ENCODE measurements at regions not wholly inside any gene's neighbourhood (a gene's known extent, or its start where the extent isn't known, plus 50 kb on each side); places are given as distances from the start of the nearest gene placed in this dataset.
"Not testable (repeated sequence)": the region's sequence is repeated elsewhere in the genome, so short reads cannot be mapped to it uniquely, and the experiment has no call there.

- no peaks in the 10 kb centered on the region for H3K36me3 ChIP-seq (ENCODE audit: control insufficient read depth, insufficient read depth, low read length)
- H3K4me1 ChIP-seq (ENCODE audit: control insufficient read depth, insufficient read depth, low read length), result no peaks in the 10 kb centered on the region
- no peaks in the 10 kb centered on the region for H3K27me3 ChIP-seq (ENCODE audit: control insufficient read depth, insufficient read depth, low read length, poor library complexity, severe bottlenecking)
- no peak overlapping the region for H3K4me3 ChIP-seq (ENCODE audit: insufficient read depth, low read depth, low read length)
- WGBS, 2 experiments, result 89 to 95% methylated on average over 4 to 5 of the region's 5 CpGs
- no peak overlapping the region for H3K27ac ChIP-seq (ENCODE audit: insufficient read depth, low read depth, low read length, poor library complexity, severe bottlenecking)
- no peaks in the 10 kb centered on the region for H3K9me3 ChIP-seq (ENCODE audit: control insufficient read depth, low read length)
Measured at GRCh38 chr14:37711831-37712475, 116.5 kb downstream of the TTC6 start.

GRCh38 chr14:37712476-37712860 lies 117.0 kb downstream of the TTC6 start:
- not testable (repeated sequence) for H3K4me3 ChIP-seq (ENCODE audit: insufficient read depth, low read depth, low read length); H3K27me3 ChIP-seq (ENCODE audit: control insufficient read depth, insufficient read depth, low read length, poor library complexity, severe bottlenecking); H3K36me3 ChIP-seq (ENCODE audit: control insufficient read depth, insufficient read depth, low read length); H3K9me3 ChIP-seq (ENCODE audit: control insufficient read depth, low read length); H3K27ac ChIP-seq (ENCODE audit: insufficient read depth, low read depth, low read length, poor library complexity, severe bottlenecking); H3K4me1 ChIP-seq (ENCODE audit: control insufficient read depth, insufficient read depth, low read length)
- WGBS, 2 experiments, result 97 to 100% methylated on average over 3 of the region's 3 CpGs

GRCh38 chr14:37712976-37713431 lies 117.6 kb downstream of the TTC6 start:
- 92% methylated on average over 3 of the region's 3 CpGs for WGBS, 2 experiments
- Histone ChIP-seq H3K36me3 (ENCODE audit: control insufficient read depth, insufficient read depth, low read length) (no peaks in the 10 kb centered on the region), H3K4me1 (ENCODE audit: control insufficient read depth, insufficient read depth, low read length) (no peaks in the 10 kb centered on the region), H3K4me3 (ENCODE audit: insufficient read depth, low read depth, low read length) (no peak overlapping the region), H3K27ac (ENCODE audit: insufficient read depth, low read depth, low read length, poor library complexity, severe bottlenecking) (no peak overlapping the region), H3K9me3 (ENCODE audit: control insufficient read depth, low read length) (no peaks in the 10 kb centered on the region), H3K27me3 (ENCODE audit: control insufficient read depth, insufficient read depth, low read length, poor library complexity, severe bottlenecking) (no peaks in the 10 kb centered on the region)

GRCh38 chr14:37720131-37720530 lies 124.7 kb downstream of the TTC6 start:
- Histone ChIP-seq H3K9me3 (ENCODE audit: control insufficient read depth, low read length) (no peaks in the 10 kb centered on the region), H3K4me1 (ENCODE audit: control insufficient read depth, insufficient read depth, low read length) (no peaks in the 10 kb centered on the region), H3K27me3 (ENCODE audit: control insufficient read depth, insufficient read depth, low read length, poor library complexity, severe bottlenecking) (no peaks in the 10 kb centered on the region), H3K4me3 (ENCODE audit: insufficient read depth, low read depth, low read length) (no peak overlapping the region), H3K36me3 (ENCODE audit: control insufficient read depth, insufficient read depth, low read length) (no peaks in the 10 kb centered on the region), H3K27ac (ENCODE audit: insufficient read depth, low read depth, low read length, poor library complexity, severe bottlenecking) (no peak overlapping the region)
- 86% methylated on average over 1 of the region's 1 CpG; no CpG with 5 or more reads in 1 of the 2 experiments for WGBS, 2 experiments

DNA sequence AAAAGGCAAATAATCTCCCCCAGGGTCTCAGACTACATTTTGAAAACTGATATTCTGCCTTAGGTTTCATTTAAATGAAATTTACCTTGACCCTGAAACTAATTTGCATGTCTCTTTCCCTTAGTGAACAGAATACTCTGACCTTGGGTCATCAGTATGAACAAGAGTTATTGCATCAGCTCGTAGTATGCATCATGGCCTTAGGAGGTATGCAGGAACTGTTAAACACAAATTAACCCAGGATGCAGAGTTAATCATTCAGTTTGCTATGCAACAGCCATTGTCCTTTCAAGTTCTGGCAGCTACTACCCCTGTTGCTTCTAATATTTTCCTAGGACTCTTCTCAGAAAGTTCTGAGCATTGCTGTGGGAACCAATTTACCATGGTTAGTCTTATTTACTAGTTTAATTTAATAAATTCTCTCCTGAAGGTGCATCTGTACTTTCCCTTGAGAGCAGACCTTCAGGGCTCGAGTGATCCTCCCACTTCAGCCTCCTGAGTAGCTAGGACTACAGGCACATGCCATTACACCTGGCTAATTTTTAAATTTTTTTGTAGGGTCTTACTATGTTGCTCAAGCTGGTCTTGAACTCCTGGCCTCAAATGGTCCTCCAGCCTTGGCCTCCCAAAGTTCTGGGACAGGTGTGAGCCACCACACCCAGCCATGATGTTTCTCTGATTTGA lies 126.7 kb downstream of the TTC6 start:
- H3K9me3 ChIP-seq (ENCODE audit: control insufficient read depth, low read length), result no peaks in the 10 kb centered on the region
- H3K36me3 ChIP-seq (ENCODE audit: control insufficient read depth, insufficient read depth, low read length), result no peaks in the 10 kb centered on the region
- WGBS, 2 experiments, result 40 to 52% methylated on average over 2 of the region's 2 CpGs
- no peak overlapping the region for H3K27ac ChIP-seq (ENCODE audit: insufficient read depth, low read depth, low read length, poor library complexity, severe bottlenecking)
- no peaks in the 10 kb centered on the region for H3K4me1 ChIP-seq (ENCODE audit: control insufficient read depth, insufficient read depth, low read length)
- H3K4me3 ChIP-seq (ENCODE audit: insufficient read depth, low read depth, low read length), result no peak overlapping the region
- no peaks in the 10 kb centered on the region for H3K27me3 ChIP-seq (ENCODE audit: control insufficient read depth, insufficient read depth, low read length, poor library complexity, severe bottlenecking)

GRCh38 chr14:37723515-37723914 lies 128.1 kb downstream of the TTC6 start:
- Histone ChIP-seq H3K36me3 (ENCODE audit: control insufficient read depth, insufficient read depth, low read length) (no peaks in the 10 kb centered on the region), H3K4me1 (ENCODE audit: control insufficient read depth, insufficient read depth, low read length) (no peaks in the 10 kb centered on the region), H3K27ac (ENCODE audit: insufficient read depth, low read depth, low read length, poor library complexity, severe bottlenecking) (no peak overlapping the region), H3K9me3 (ENCODE audit: control insufficient read depth, low read length) (no peaks in the 10 kb centered on the region), H3K4me3 (ENCODE audit: insufficient read depth, low read depth, low read length) (no peak overlapping the region), H3K27me3 (ENCODE audit: control insufficient read depth, insufficient read depth, low read length, poor library complexity, severe bottlenecking) (no peaks in the 10 kb centered on the region)
- 100% methylated on average over 1 of the region's 4 CpGs; no CpG with 5 or more reads in 1 of the 2 experiments for WGBS, 2 experiments

GRCh38 chr14:37726708-37727107 lies 131.3 kb downstream of the TTC6 start:
- Histone ChIP-seq H3K27me3 (ENCODE audit: control insufficient read depth, insufficient read depth, low read length, poor library complexity, severe bottlenecking) (no peaks in the 10 kb centered on the region), H3K4me3 (ENCODE audit: insufficient read depth, low read depth, low read length) (no peak overlapping the region), H3K36me3 (ENCODE audit: control insufficient read depth, insufficient read depth, low read length) (no peaks in the 10 kb centered on the region), H3K4me1 (ENCODE audit: control insufficient read depth, insufficient read depth, low read length) (no peaks in the 10 kb centered on the region), H3K9me3 (ENCODE audit: control insufficient read depth, low read length) (no peaks in the 10 kb centered on the region), H3K27ac (ENCODE audit: insufficient read depth, low read depth, low read length, poor library complexity, severe bottlenecking) (no peak overlapping the region)

DNA sequence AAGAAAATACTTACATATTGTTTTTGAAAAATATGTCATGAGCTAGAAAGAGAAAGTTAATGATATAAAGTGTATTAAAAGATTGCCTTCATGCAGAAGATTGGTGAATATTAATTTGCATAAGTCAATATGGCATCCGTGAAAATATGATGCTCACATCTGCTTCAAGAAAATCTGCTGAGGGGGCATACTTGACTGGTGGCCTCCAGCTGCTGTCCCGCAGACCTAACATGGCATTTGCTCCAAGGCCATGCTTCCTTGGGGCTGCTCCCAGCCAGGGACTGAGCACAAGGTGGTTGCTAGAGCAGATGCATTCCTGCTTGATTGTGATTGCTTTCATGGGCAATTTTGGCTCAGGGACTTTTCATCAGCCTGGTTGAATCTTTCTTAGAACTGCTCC lies 133.8 kb downstream of the TTC6 start:
- H3K4me1 ChIP-seq (ENCODE audit: control insufficient read depth, insufficient read depth, low read length), result no peaks in the 10 kb centered on the region
- H3K36me3 ChIP-seq (ENCODE audit: control insufficient read depth, insufficient read depth, low read length), result no peaks in the 10 kb centered on the region
- 94 to 96% methylated on average over 2 of the region's 2 CpGs for WGBS, 2 experiments
- H3K27ac ChIP-seq (ENCODE audit: insufficient read depth, low read depth, low read length, poor library complexity, severe bottlenecking), result no peak overlapping the region
- H3K9me3 ChIP-seq (ENCODE audit: control insufficient read depth, low read length), result no peaks in the 10 kb centered on the region
- H3K4me3 ChIP-seq (ENCODE audit: insufficient read depth, low read depth, low read length), result no peak overlapping the region
- no peaks in the 10 kb centered on the region for H3K27me3 ChIP-seq (ENCODE audit: control insufficient read depth, insufficient read depth, low read length, poor library complexity, severe bottlenecking)

DNA sequence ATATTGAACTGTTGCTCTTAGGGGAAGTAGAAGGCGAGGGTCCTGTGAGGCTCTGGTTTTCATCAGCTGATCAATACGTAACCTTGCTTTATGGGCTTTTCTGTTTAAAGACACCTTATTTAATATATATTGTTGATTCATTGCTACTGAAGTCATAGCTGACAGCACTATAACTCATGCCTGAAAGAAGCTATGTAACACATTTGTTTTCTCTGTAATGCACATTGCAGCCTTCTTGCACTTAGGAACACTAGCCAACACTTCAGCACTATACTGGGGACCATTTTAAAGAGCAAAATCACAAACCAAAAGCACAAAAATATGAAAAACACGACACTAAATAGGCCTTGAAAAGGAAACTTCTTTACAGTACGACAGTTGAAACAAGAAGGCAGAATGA lies 135.7 kb downstream of the TTC6 start:
- Histone ChIP-seq H3K9me3 (ENCODE audit: control insufficient read depth, low read length) (no peaks in the 10 kb centered on the region), H3K36me3 (ENCODE audit: control insufficient read depth, insufficient read depth, low read length) (no peaks in the 10 kb centered on the region), H3K4me3 (ENCODE audit: insufficient read depth, low read depth, low read length) (no peak overlapping the region), H3K27ac (ENCODE audit: insufficient read depth, low read depth, low read length, poor library complexity, severe bottlenecking) (no peak overlapping the region), H3K4me1 (ENCODE audit: control insufficient read depth, insufficient read depth, low read length) (no peaks in the 10 kb centered on the region), H3K27me3 (ENCODE audit: control insufficient read depth, insufficient read depth, low read length, poor library complexity, severe bottlenecking) (no peaks in the 10 kb centered on the region)
- WGBS, 2 experiments, result 93 to 95% methylated on average over 3 to 4 of the region's 4 CpGs

DNA sequence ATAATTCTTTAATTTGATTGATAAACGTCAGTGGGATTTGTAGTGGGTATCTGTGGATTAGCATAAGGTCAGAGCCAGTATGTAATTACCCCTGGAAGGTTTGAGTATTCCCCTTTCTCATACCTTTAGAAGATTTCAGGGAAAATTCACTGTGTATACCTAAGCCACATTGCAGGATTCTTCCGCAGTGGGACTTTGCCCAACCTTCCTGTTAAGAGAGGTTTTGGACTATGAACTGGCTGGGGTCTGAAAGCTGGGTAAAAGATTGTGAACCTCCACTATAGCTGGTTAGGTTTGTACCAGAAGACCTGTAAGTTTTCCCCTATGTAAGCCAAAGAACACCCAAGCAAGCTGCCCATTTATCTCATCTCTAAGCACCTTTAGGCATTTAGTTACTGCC lies 150.2 kb downstream of the TTC6 start:
- H3K9me3 ChIP-seq (ENCODE audit: control insufficient read depth, low read length), result no peaks in the 10 kb centered on the region

More for the DNA sequence above, 150.2 kb downstream of the TTC6 start:
- H3K4me3 ChIP-seq (ENCODE audit: insufficient read depth, low read depth, low read length), result no peak overlapping the region
- no peaks in the 10 kb centered on the region for H3K27me3 ChIP-seq (ENCODE audit: control insufficient read depth, insufficient read depth, low read length, poor library complexity, severe bottlenecking)
- 89 to 96% methylated on average over 2 of the region's 2 CpGs for WGBS, 2 experiments
- no peaks in the 10 kb centered on the region for H3K36me3 ChIP-seq (ENCODE audit: control insufficient read depth, insufficient read depth, low read length)
- H3K27ac ChIP-seq (ENCODE audit: insufficient read depth, low read depth, low read length, poor library complexity, severe bottlenecking), result no peak overlapping the region
- H3K4me1 ChIP-seq (ENCODE audit: control insufficient read depth, insufficient read depth, low read length), result no peaks in the 10 kb centered on the region
